ENCODE measurements at regions not wholly inside any gene's neighbourhood (a gene's known extent, or its start where the extent isn't known, plus 50 kb on each side); places are given as distances from the start of the nearest gene placed in this dataset.

DNA sequence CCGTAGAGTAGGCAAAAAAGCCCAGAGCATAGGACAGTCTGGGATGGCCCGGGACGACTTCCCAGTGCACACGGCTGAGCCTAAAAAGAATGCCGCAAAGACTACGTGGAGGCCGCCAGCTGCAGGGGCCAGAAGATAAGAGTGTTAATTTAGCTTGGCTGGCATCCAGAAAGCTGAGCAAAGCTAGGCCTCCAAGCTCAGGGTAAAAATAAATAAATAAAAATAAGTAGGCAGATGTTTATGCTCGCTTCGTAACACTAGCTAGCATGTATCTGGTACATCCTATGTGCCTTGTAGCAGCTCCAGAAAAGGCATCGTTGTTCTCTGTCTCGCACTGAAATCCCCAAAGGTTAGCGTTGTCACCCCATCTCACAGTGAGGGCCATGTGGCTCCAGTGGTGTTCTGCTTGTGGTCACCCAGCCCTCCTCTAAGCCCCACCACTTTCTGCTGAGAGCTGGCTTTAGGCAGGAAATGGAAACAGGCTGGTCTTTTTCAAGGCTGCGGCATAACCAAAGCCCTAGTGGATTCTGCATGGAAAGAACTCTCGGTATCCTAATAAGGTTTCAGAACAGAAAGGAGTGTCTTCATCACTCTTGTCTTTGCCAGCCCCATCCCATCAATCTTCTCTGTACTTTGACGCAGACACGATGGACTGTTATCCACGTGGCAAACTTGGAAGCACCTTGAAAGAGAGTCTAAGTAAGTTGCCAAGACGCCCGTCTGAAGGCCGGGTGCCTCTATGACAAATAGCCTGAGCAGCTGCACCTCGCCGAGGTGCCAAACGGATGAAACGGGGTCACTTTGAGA is 58.1 kb upstream of the MEF2A start:
- Histone ChIP-seq H3K9me3 (no peaks in the 10 kb centered on the region), H3K4me1 (peaks cover 7 to 18% of the 10 kb centered on the region in 2 donors), H3K36me3 (no peaks in the 10 kb centered on the region), H3K27me3 (no peaks in the 10 kb centered on the region), H3K27ac (peak overlapping the region in 1 of 3 donors; percentile 28), H3K4me3 (replicated peaks in 1 of 3) (no peak overlapping the region)
- TF ChIP-seq, protein P1, sequence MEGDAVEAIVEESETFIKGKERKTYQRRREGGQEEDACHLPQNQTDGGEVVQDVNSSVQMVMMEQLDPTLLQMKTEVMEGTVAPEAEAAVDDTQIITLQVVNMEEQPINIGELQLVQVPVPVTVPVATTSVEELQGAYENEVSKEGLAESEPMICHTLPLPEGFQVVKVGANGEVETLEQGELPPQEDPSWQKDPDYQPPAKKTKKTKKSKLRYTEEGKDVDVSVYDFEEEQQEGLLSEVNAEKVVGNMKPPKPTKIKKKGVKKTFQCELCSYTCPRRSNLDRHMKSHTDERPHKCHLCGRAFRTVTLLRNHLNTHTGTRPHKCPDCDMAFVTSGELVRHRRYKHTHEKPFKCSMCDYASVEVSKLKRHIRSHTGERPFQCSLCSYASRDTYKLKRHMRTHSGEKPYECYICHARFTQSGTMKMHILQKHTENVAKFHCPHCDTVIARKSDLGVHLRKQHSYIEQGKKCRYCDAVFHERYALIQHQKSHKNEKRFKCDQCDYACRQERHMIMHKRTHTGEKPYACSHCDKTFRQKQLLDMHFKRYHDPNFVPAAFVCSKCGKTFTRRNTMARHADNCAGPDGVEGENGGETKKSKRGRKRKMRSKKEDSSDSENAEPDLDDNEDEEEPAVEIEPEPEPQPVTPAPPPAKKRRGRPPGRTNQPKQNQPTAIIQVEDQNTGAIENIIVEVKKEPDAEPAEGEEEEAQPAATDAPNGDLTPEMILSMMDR (IDR thresholded peaks at IDR 0.05) = no peak
- no peak for TF ChIP-seq POLR2A (IDR thresholded peaks at IDR 0.05)
- WGBS, 2 donors = 54 to 62% methylated on average over 24 of the region's 24 CpGs
- DNase-seq = no peak
- intact Hi-C loops (cut with DNase I) = no loop called here

DNA sequence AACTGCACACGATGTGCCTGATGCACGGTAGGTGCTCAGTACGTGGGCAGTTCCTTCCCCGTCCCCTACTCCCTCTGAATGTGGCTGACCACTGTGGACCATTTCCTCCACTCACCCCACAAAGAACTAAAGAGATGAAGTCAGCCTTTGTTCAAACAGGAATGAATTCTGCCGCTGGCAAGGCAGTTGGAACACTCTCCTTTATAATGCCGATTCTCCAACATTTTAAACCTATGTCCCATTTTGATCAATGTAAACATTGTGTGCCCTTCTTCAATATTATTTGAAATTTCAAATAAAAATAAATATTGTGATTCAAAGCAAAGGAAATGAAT is 57.5 kb upstream of the MEF2A start:
- peaks cover 7 to 18% of the 10 kb centered on the region in 2 donors for H3K4me1 ChIP-seq
- intact Hi-C loops (cut with DNase I) = no loop called here
- H3K36me3 ChIP-seq = no peaks in the 10 kb centered on the region
- H3K27me3 ChIP-seq = no peaks in the 10 kb centered on the region
- no peak for DNase-seq
- peak overlapping the region in 1 of 3 donors; percentile 28 for H3K27ac ChIP-seq
- TF ChIP-seq, protein P1 (IDR thresholded peaks at IDR 0.05) = no peak
- no peak overlapping the region for H3K4me3 ChIP-seq (replicated peaks in 1 of 3)
- 82% methylated on average over 6 of the region's 6 CpGs for WGBS, 2 donors
- H3K9me3 ChIP-seq = no peaks in the 10 kb centered on the region

DNA sequence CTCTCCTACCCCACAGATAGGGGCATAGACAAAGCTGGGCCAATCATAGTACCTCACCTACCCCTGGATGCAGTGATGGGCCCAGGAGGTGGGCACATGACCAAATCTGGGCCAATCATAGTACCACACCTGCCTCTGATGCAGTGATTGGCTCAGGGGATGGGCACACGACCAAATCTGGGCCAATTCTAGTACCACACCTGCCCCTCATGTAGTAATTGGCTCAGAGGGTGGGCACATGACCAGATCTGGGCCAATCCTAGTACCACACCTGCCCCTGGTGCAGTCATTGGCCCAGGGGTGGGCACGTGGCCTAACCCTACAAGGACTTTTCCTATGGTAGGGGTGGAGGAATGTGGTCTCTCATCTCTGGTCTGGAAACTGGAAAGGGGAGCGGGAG is 56.9 kb upstream of the MEF2A start:
- TF ChIP-seq, protein P1 (IDR thresholded peaks at IDR 0.05) = no peak
- TF ChIP-seq POLR2A (IDR thresholded peaks at IDR 0.05) = no peak
- Histone ChIP-seq H3K36me3 (no peaks in the 10 kb centered on the region), H3K4me3 (replicated peaks in 1 of 3) (no peak overlapping the region), H3K27me3 (no peaks in the 10 kb centered on the region), H3K27ac (no peak overlapping the region), H3K9me3 (no peaks in the 10 kb centered on the region), H3K4me1 (peaks cover 7 to 18% of the 10 kb centered on the region in 2 donors)
- 95 to 100% methylated on average over 2 of the region's 3 CpGs for WGBS, 2 donors
- no peak for DNase-seq
- intact Hi-C loops (cut with DNase I) = no loop called here

DNA sequence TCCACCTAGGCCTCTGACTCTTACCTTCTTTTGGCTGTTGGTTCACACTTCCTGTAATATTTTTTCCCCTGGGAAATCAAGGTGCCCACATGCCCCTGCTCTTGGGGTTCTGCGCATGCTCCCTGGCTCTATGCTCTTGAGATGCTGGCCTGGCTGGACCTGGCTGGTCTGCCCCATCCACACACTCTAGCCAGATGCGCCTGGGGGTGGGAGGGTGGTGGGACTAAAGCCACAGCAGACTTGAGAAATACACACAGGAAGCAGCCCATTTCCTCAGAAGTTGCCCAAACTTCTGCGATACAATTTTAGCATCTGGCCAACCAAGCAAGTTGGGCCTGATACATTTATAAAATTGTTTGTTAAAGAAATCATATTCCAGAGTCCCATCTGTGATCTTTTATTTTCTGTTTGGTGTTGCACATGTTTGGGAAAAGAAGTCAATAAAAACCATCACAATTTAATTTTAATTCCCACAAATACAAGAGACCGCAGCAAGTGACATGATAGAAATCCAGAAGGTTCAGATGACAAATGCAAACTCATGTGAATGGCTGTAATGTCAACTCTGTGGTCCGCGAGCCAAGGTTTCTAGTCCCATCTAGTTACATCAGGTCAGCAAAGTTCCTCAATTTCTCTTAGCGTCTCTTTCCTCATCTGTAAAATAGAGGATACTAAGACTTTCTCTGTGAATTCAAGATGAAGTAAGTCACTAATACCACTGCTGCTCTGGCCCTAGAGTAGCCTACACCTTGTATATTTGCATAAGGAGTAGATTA is 55.9 kb upstream of the MEF2A start:
- peaks cover 7 to 18% of the 10 kb centered on the region in 2 donors for H3K4me1 ChIP-seq
- H3K27me3 ChIP-seq = no peaks in the 10 kb centered on the region
- intact Hi-C loops (cut with DNase I) = no loop called here
- no peaks in the 10 kb centered on the region for H3K36me3 ChIP-seq
- no peak for DNase-seq
- TF ChIP-seq, protein P1 (IDR thresholded peaks at IDR 0.05) = no peak
- TF ChIP-seq POLR2A (IDR thresholded peaks at IDR 0.05) = no peak
- H3K4me3 ChIP-seq (replicated peaks in 1 of 3) = no peak overlapping the region
- 89 to 95% methylated on average over 7 of the region's 7 CpGs for WGBS, 2 donors
- no peak overlapping the region for H3K27ac ChIP-seq
- no peaks in the 10 kb centered on the region for H3K9me3 ChIP-seq

DNA sequence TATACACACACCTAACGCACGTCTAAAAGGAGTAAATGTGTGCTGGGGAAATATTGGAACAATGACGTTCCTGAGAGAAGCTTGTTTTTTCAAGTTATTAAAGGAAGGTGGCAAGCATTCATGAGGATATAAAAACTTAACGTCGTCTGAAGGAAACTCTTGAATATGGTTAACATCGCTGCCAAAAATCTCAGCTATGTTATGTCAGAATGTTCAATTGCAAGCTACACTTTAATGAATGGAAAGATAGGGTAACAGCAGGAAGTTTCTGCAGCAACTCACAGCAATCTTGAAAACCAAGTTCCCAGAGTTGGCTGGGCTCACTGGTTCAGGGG is 54.3 kb upstream of the MEF2A start:
- Histone ChIP-seq H3K27ac (no peak overlapping the region), H3K4me1 (peaks cover 7 to 18% of the 10 kb centered on the region in 2 donors), H3K36me3 (no peaks in the 10 kb centered on the region), H3K27me3 (no peaks in the 10 kb centered on the region), H3K4me3 (replicated peaks in 1 of 3) (no peak overlapping the region), H3K9me3 (no peaks in the 10 kb centered on the region)
- TF ChIP-seq, protein P1 (IDR thresholded peaks at IDR 0.05) = no peak
- TF ChIP-seq POLR2A (IDR thresholded peaks at IDR 0.05) = no peak
- WGBS, 2 donors = 18 to 19% methylated on average over 6 of the region's 6 CpGs
- intact Hi-C loops (cut with DNase I) = no loop called here
- no peak for DNase-seq
